HepG2 (cell line): ENCODE measurements at regions not wholly inside any gene's neighbourhood (a gene's known extent, or its start where the extent isn't known, plus 50 kb on each side); places are given as distances from the start of the nearest gene placed in this dataset.
"Not testable (repeated sequence)": the region's sequence is repeated elsewhere in the genome, so short reads cannot be mapped to it uniquely, and the experiment has no call there.

ENCODE experiments used
- ATAC-seq: fragments of 200-7000 bp; cut with Tn5 transposase; 3 replicates; pipeline ENCODE4 v1.9.1; 2020; ENCODE audit warnings: mild to moderate bottlenecking, moderate library complexity
- BruUV-seq: library from RNA; stranded (reverse); fragments of 400-500 nt; replicated peaks from 2 replicates; lab custom pipeline; 2021; lab: Mats Ljungman, UMichigan
- CTCF ChIA-PET: fragments of 300-600 bp; formaldehyde crosslinking; extraction: SDS; loops from one replicate; lab custom pipeline; 2021; ENCODE audit warnings: low total read pairs, inconsistent platforms, low intra/inter-chr PET ratio; lab: Yijun Ruan, JAX
- POLR2A ChIA-PET: fragments of 350-600 bp; sonication (Branson Sonifier 250); formaldehyde crosslinking; loops from one replicate; lab custom pipeline; 2020; ENCODE audit warnings: antibody characterized with exemption, inconsistent platforms; lab: Yijun Ruan, JAX
- DNase-seq: peaks from one replicate; pipeline ENCODE4 v3.0.0-alpha.2; 2015; ENCODE audit warnings: low spot score
- FAIRE-seq: peaks from 3 replicates; lab custom pipeline; 2011; peaks lifted over from hg19 to GRCh38; lab: Jason Lieb, UNC
- H2AFZ ChIP-seq: one replicate; pipeline ENCODE4 v1.6.1; 2011; ENCODE audit warnings: low read length, inconsistent platforms
- H3K27ac ChIP-seq: fragments of 300-600 bp; 3 replicates; pipeline ENCODE4 v1.8.0; 2011; ENCODE audit warnings: mixed run types, mild to moderate bottlenecking, mixed read lengths, low read length, inconsistent platforms; ENCODE audit not compliant: insufficient read depth; ENCODE audit errors: extremely low read length
- H3K27me3 ChIP-seq, 2 experiments: fragments of 200-600 bp in 1 of 2; 2 replicates in 1 of 2; 3 replicates in 1 of 2; pipeline versions ENCODE4 v1.6.0 to v1.8.0; 2011; ENCODE audit warnings: low read length in 2 of 2, mild to moderate bottlenecking in 2 of 2, moderate library complexity in 2 of 2, inconsistent platforms in 1 of 2; ENCODE audit not compliant: insufficient read depth in 2 of 2, control insufficient read depth in 1 of 2
- H3K36me3 ChIP-seq, 2 experiments: fragments of 200-600 bp in 1 of 2; replicated peaks in 1 of 2; 2 replicates in 1 of 2; 3 replicates in 1 of 2; pipeline versions ENCODE4 v1.5.1 to v1.8.0; 2011; ENCODE audit warnings: low read length in 2 of 2, inconsistent platforms in 1 of 2; ENCODE audit not compliant: insufficient read depth in 2 of 2, control insufficient read depth in 1 of 2
- H3K4me1 ChIP-seq: 2 replicates; pipeline ENCODE4 v1.5.1; 2012; ENCODE audit warnings: low read length, inconsistent platforms; ENCODE audit not compliant: insufficient read depth
- H3K4me2 ChIP-seq: 2 replicates; pipeline ENCODE4 v1.6.0; 2011; ENCODE audit warnings: low read depth, low read length, inconsistent platforms
- H3K4me3 ChIP-seq, 3 experiments: fragments of 200-600 bp in 1 of 3; sonication (generic), shearing (Covaris generic) in 1 of 3; replicated peaks in 1 of 3; 2 replicates each; pipeline ENCODE4 v1.5.1; 2011 to 2016; ENCODE audit warnings: low read length in 3 of 3, inconsistent platforms in 2 of 3, low read depth in 2 of 3, mild to moderate bottlenecking in 2 of 3, control low read depth in 1 of 3, mixed read lengths in 1 of 3; ENCODE audit not compliant: insufficient read depth in 1 of 3
- H3K79me2 ChIP-seq: one replicate; pipeline ENCODE4 v1.6.1; 2011; ENCODE audit warnings: low read length, inconsistent platforms; ENCODE audit not compliant: insufficient read depth
- H3K9ac ChIP-seq: 2 replicates; pipeline ENCODE4 v1.6.0; 2011; ENCODE audit warnings: mild to moderate bottlenecking, low read depth, low read length, inconsistent platforms; ENCODE audit not compliant: insufficient read depth
- H3K9me3 ChIP-seq: 2 replicates; pipeline ENCODE4 v1.5.1; 2012; ENCODE audit warnings: mild to moderate bottlenecking, low read length
- H4K20me1 ChIP-seq: 2 replicates; pipeline ENCODE4 v1.6.0; 2011; ENCODE audit warnings: inconsistent platforms, mild to moderate bottlenecking, low read length, moderate library complexity; ENCODE audit not compliant: insufficient read depth
- WGBS: methylation state at CpG from one replicate; pipeline ENCODE4 v1.1.6; 2017; ENCODE audit warnings: low lambda C conversion rate; 5-methylcytosine and 5-hydroxymethylcytosine counted together
- in situ Hi-C: cut with HindIII; loops from 2 replicates; pipeline ENCODE4 v1.10.0; 2017; ENCODE audit warnings: low pct_unique_long_range_greater_than_20kb; ENCODE audit not compliant: extremely low pct_ligation_motif_present
- intact Hi-C: fragments of 100-400 bp; cut with micrococcal nuclease; formaldehyde crosslinking; loops from one replicate; pipeline ENCODE4 v1.10.0; 2022; ENCODE audit not compliant: unreplicated experiment

GRCh38 chr3:130184152-130185024 is 102.8 kb downstream of the ALG1L2 start:
- CTCF ChIA-PET, ATAC-seq, POLR2A ChIA-PET, BruUV-seq, H3K27ac ChIP-seq, H3K4me2 ChIP-seq, H3K36me3 ChIP-seq, H3K4me3 ChIP-seq, H3K4me1 ChIP-seq, in situ Hi-C loops, H4K20me1 ChIP-seq, H3K79me2 ChIP-seq, H2AFZ ChIP-seq, H3K27me3 ChIP-seq, DNase-seq, FAIRE-seq, H3K9me3 ChIP-seq, H3K9ac ChIP-seq, intact Hi-C loops: not testable (repeated sequence)
- WGBS, result 26% methylated on average over 5 of the region's 5 CpGs

- H3K9me3 ChIP-seq, in situ Hi-C loops, FAIRE-seq, DNase-seq, H3K4me3 ChIP-seq, H3K27ac ChIP-seq, H3K79me2 ChIP-seq, H3K9ac ChIP-seq, H3K4me2 ChIP-seq, POLR2A ChIA-PET, intact Hi-C loops, CTCF ChIA-PET, H4K20me1 ChIP-seq, H3K27me3 ChIP-seq, ATAC-seq, H3K36me3 ChIP-seq, H2AFZ ChIP-seq, BruUV-seq, H3K4me1 ChIP-seq: not testable (repeated sequence)
- WGBS, result 0% methylated on average over 1 of the region's 1 CpG
Measured at GRCh38 chr3:130201272-130201671, 119.6 kb downstream of the ALG1L2 start.

GRCh38 chr3:130203633-130204032 is 122.0 kb downstream of the ALG1L2 start:
- H3K9me3 ChIP-seq, H3K4me3 ChIP-seq, H3K4me1 ChIP-seq, FAIRE-seq, H3K4me2 ChIP-seq, intact Hi-C loops, POLR2A ChIA-PET, H3K27me3 ChIP-seq, H3K36me3 ChIP-seq, BruUV-seq, H2AFZ ChIP-seq, H3K27ac ChIP-seq, CTCF ChIA-PET, H3K79me2 ChIP-seq, H3K9ac ChIP-seq, DNase-seq, ATAC-seq, H4K20me1 ChIP-seq, in situ Hi-C loops: not testable (repeated sequence)
- WGBS, result 47% methylated on average over 3 of the region's 3 CpGs
